Fibroblast of lung (primary cell): ENCODE measurements at regions not wholly inside any gene's neighbourhood (a gene's known extent, or its start where the extent isn't known, plus 50 kb on each side); places are given as distances from the start of the nearest gene placed in this dataset.

ENCODE experiments used
- DNase-seq, 2 donors: peaks; one replicate each; pipeline versions ENCODE4 v3.0.0 to v3.0.0-alpha.2; 2010; ENCODE audit warnings: low read depth in 2 of 2
- H2AFZ ChIP-seq: 2 replicates; pipeline ENCODE4 v1.5.1; 2012; ENCODE audit warnings: low read length, control low read depth, inconsistent platforms
- H3K27ac ChIP-seq: 2 replicates; pipeline ENCODE4 v1.5.1; 2011; ENCODE audit warnings: low read length, control low read depth; ENCODE audit not compliant: insufficient read depth
- H3K27me3 ChIP-seq: 2 replicates; pipeline ENCODE4 v1.5.1; 2011; ENCODE audit warnings: mild to moderate bottlenecking, low read length; ENCODE audit not compliant: control insufficient read depth, insufficient read depth
- H3K36me3 ChIP-seq: 2 replicates; pipeline ENCODE4 v1.5.1; 2011; ENCODE audit warnings: low read length; ENCODE audit not compliant: control insufficient read depth, insufficient read depth
- H3K4me1 ChIP-seq: 2 replicates; pipeline ENCODE4 v1.5.1; 2011; ENCODE audit warnings: low read length; ENCODE audit not compliant: control insufficient read depth, insufficient read depth; ENCODE audit errors: extremely low read depth
- H3K4me2 ChIP-seq: 2 replicates; pipeline ENCODE4 v1.5.1; 2011; ENCODE audit warnings: low read length, control low read depth; ENCODE audit not compliant: insufficient read depth; ENCODE audit errors: extremely low read depth
- H3K4me3 ChIP-seq, 4 experiments: fragments of 200-600 bp in 1 of 4; sonication (generic) in 1 of 4; replicated peaks in 1 of 4; 2 replicates each; pipeline ENCODE4 v1.5.1; 2011 to 2016; ENCODE audit warnings: low read length in 4 of 4, low read depth in 3 of 4, mild to moderate bottlenecking in 3 of 4, control low read depth in 2 of 4, inconsistent platforms in 1 of 4, mixed read lengths in 1 of 4; ENCODE audit not compliant: insufficient read depth in 1 of 4; ENCODE audit errors: control extremely low read depth in 1 of 4
- H3K79me2 ChIP-seq: 2 replicates; pipeline ENCODE4 v1.5.1; 2012; ENCODE audit warnings: mild to moderate bottlenecking, low read length, inconsistent platforms; ENCODE audit not compliant: control insufficient read depth, insufficient read depth
- H3K9ac ChIP-seq: 2 replicates; pipeline ENCODE4 v1.5.1; 2011; ENCODE audit warnings: mild to moderate bottlenecking, low read length, control low read depth; ENCODE audit not compliant: insufficient read depth
- H3K9me3 ChIP-seq: 2 replicates; pipeline ENCODE4 v1.5.1; 2012; ENCODE audit warnings: low read depth, low read length; ENCODE audit not compliant: control insufficient read depth, insufficient read depth
- H4K20me1 ChIP-seq: 2 replicates; pipeline ENCODE4 v1.5.1; 2011; ENCODE audit warnings: low read length; ENCODE audit not compliant: control insufficient read depth, insufficient read depth; ENCODE audit errors: extremely low read depth
- EZH2 ChIP-seq: IDR thresholded peaks from 2 replicates; pipeline ENCODE4 v1.5.1; 2012; ENCODE audit warnings: low read length, control low read depth, mild to moderate bottlenecking; ENCODE audit errors: missing control alignments
- TF ChIP-seq, protein P1 (sequence below), 2 donors: IDR thresholded peaks in 1 of 2; conservative IDR thresholded peaks in 1 of 2; 1 replicate in 1 of 2; 2 replicates in 1 of 2; pipeline ENCODE4 v1.5.1; 2011 to 2012; ENCODE audit warnings: low read length in 2 of 2, control low read depth in 1 of 2, inconsistent platforms in 1 of 2, low read depth in 1 of 2, mild to moderate bottlenecking in 1 of 2

DNA sequence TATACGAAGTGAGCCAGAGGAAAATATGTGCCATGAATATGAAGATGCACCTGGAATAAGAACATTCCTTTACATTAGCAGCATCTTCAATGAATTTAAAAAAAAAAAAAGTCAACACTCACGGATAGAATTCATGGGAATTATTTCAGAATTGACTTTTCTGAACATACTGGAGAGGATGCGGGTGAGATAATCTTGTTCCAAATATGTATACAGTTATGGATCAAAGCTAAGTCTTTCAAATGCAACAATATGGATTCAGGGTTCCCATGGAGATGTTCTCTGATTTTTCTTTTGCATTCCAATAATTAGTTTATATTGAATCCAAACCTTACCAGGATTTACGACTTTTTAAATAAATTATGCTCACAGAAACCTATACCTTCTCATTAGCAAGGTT is 1660.7 kb downstream of the SLITRK1 start:
- H3K79me2 ChIP-seq: no peaks in the 10 kb centered on the region
- H3K27ac ChIP-seq: no peak overlapping the region
- no peaks in the 10 kb centered on the region for H3K27me3 ChIP-seq
- no peak overlapping the region for H2AFZ ChIP-seq
- H3K9ac ChIP-seq: no peak overlapping the region
- no peak for DNase-seq
- H3K4me1 ChIP-seq: no peaks in the 10 kb centered on the region
- no peak overlapping the region for H3K4me3 ChIP-seq
- H3K4me2 ChIP-seq: no peak overlapping the region
- no peaks in the 10 kb centered on the region for H3K9me3 ChIP-seq
- no peaks in the 10 kb centered on the region for H3K36me3 ChIP-seq
- TF ChIP-seq, protein P1, sequence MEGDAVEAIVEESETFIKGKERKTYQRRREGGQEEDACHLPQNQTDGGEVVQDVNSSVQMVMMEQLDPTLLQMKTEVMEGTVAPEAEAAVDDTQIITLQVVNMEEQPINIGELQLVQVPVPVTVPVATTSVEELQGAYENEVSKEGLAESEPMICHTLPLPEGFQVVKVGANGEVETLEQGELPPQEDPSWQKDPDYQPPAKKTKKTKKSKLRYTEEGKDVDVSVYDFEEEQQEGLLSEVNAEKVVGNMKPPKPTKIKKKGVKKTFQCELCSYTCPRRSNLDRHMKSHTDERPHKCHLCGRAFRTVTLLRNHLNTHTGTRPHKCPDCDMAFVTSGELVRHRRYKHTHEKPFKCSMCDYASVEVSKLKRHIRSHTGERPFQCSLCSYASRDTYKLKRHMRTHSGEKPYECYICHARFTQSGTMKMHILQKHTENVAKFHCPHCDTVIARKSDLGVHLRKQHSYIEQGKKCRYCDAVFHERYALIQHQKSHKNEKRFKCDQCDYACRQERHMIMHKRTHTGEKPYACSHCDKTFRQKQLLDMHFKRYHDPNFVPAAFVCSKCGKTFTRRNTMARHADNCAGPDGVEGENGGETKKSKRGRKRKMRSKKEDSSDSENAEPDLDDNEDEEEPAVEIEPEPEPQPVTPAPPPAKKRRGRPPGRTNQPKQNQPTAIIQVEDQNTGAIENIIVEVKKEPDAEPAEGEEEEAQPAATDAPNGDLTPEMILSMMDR (conservative IDR thresholded peaks at IDR 0.05 in 1 of 2, IDR thresholded peaks at IDR 0.05 in 1 of 2; ENCODE audit: low read depth in 1 of 2, low read length in 2 of 2): no peak
- no peak for TF ChIP-seq EZH2
- H4K20me1 ChIP-seq: no peaks in the 10 kb centered on the region

DNA sequence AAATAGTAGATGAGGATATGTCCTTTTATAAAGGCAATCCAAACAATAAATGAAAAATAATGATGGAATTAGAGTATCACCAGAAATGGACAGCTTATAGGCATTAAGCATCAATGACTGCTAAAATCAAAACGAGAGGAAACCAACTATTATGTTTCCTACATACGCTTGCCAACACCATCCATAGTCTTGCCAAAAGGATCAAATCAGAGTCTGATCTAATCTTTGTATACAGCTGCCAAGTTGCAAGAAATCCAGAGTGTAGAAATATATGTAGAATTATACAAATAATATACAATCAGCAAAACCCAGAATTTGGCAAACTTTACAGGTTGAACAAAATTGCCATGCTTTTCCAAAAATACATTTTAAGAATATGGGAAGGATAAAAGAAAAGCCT is 1661.6 kb downstream of the SLITRK1 start:
- Histone ChIP-seq H2AFZ (no peak overlapping the region), H3K4me3 (no peak overlapping the region), H3K79me2 (no peaks in the 10 kb centered on the region), H3K27ac (no peak overlapping the region), H3K4me1 (no peaks in the 10 kb centered on the region), H3K36me3 (no peaks in the 10 kb centered on the region), H4K20me1 (no peaks in the 10 kb centered on the region), H3K27me3 (no peaks in the 10 kb centered on the region), H3K9ac (no peak overlapping the region), H3K4me2 (no peak overlapping the region), H3K9me3 (no peaks in the 10 kb centered on the region)
- TF ChIP-seq, protein P1 (conservative IDR thresholded peaks at IDR 0.05 in 1 of 2, IDR thresholded peaks at IDR 0.05 in 1 of 2; ENCODE audit: low read depth in 1 of 2, low read length in 2 of 2): no peak
- TF ChIP-seq EZH2: no peak
- DNase-seq: no peak

GRCh38 chr13:82216165-82216564 is 1666.1 kb downstream of the SLITRK1 start:
- Histone ChIP-seq H2AFZ (no peak overlapping the region), H4K20me1 (no peaks in the 10 kb centered on the region), H3K4me1 (no peaks in the 10 kb centered on the region), H3K79me2 (no peaks in the 10 kb centered on the region), H3K27me3 (no peaks in the 10 kb centered on the region), H3K4me2 (no peak overlapping the region), H3K36me3 (no peaks in the 10 kb centered on the region), H3K9ac (no peak overlapping the region), H3K9me3 (no peaks in the 10 kb centered on the region), H3K4me3 (no peak overlapping the region), H3K27ac (no peak overlapping the region)
- no peak for DNase-seq
- TF ChIP-seq EZH2: no peak
- TF ChIP-seq, protein P1 (conservative IDR thresholded peaks at IDR 0.05 in 1 of 2, IDR thresholded peaks at IDR 0.05 in 1 of 2; ENCODE audit: low read depth in 1 of 2, low read length in 2 of 2): no peak
